ENCODE measurements at regions not wholly inside any gene's neighbourhood (a gene's known extent, or its start where the extent isn't known, plus 50 kb on each side); places are given as distances from the start of the nearest gene placed in this dataset.

DNA sequence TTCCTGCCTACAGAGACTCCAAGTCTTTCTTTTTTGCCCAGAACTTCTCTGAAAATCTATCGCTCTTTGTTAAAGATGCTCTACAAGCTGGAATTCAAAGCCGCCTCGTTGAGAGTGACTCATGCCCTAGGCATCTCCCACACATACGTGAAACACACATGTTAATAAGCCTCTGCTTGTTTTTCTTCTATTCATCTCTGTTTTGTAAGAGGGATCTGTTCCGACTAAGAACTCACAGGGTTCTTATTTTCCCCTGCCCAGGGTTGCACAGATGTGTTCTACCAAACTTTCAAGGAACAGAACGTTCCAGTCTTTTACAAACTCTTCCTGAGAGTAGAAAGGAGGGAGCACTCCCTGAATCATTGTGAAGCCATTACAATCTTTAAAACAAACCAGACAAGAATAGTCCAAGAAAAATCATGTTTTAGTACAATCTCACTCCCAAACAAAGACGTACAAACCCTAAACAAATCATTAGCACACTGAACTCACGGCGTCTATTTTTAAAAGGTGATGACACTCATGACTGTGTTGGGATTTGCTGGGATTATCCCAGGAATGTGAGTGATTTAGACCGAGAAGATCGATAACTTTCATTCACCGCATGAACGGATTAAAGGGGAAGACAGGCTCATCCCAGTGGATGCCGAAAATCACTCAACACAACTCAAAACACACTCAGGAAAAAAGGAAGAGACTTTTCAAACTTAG lies 55.3 kb upstream of the INPP5A start:
- H3K27ac ChIP-seq (ENCODE audit: extremely low read depth, low read depth, low read length) = no peak overlapping the region
- H3K36me3 ChIP-seq (ENCODE audit: control insufficient read depth in 2 of 2, insufficient read depth in 1 of 2, low read length in 2 of 2) = no peaks in the 10 kb centered on the region
- no peaks in the 10 kb centered on the region for H3K4me1 ChIP-seq (ENCODE audit: control insufficient read depth, insufficient read depth, low read length)
- CTCF ChIA-PET = no interaction called here
- POLR2A ChIA-PET = interaction anchor here (0.7 kb wide), 1 partner anchor 86 kb away, joined by 3 read pairs; no protein-coding TSS in a partner anchor
- H3K4me3 ChIP-seq (ENCODE audit: low read depth, low read length) = no peak overlapping the region
- TF ChIP-seq ZFHX2 (tag by site-specific recombination; conservative IDR thresholded peaks at IDR 0.05) = 0 out of 2 replicates have a peak, but pooled peaks have one; percentile 12
- TF ChIP-seq ZBTB17 (tag by site-specific recombination; IDR thresholded peaks at IDR 0.05) = 0 out of 2 replicates have a peak, but pooled peaks have one; percentile 10
- TF ChIP-seq ZNF366 (tag by site-specific recombination; conservative IDR thresholded peaks at IDR 0.05) = peak; percentile 48; the same call in 1 of the 2 replicates
- no peak for TF ChIP-seq ZNF112 (tag by site-specific recombination; IDR thresholded peaks at IDR 0.05)
- H3K9me3 ChIP-seq (ENCODE audit: control insufficient read depth, insufficient read depth, low read depth, low read length) = no peaks in the 10 kb centered on the region

DNA sequence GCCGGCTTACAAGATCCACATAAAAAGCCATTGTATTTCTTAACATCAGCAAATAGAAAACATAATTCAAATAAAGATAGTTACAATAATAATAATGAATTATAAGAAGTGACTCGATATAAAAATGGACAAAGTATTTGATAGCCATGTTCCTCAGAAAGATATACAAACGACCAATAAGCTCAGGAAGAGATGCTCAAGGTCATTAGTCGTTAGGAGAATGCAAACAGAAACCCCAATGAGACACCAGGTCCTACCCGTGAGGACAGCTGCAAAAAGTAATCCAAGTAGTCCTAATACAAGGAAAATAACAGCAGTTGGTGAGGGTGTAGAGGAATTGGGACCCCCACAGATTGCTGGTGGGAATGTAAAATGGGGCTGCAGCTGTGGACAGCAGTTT lies 54.2 kb upstream of the INPP5A start:
- Histone ChIP-seq H3K4me1 (ENCODE audit: control insufficient read depth, insufficient read depth, low read length) (no peaks in the 10 kb centered on the region), H3K27ac (ENCODE audit: extremely low read depth, low read depth, low read length) (no peak overlapping the region), H3K9me3 (ENCODE audit: control insufficient read depth, insufficient read depth, low read depth, low read length) (no peaks in the 10 kb centered on the region), H3K36me3 (ENCODE audit: control insufficient read depth in 2 of 2, insufficient read depth in 1 of 2, low read length in 2 of 2) (no peaks in the 10 kb centered on the region), H3K4me3 (ENCODE audit: low read depth, low read length) (no peak overlapping the region)
- no peak for TF ChIP-seq ZNF473 (tag by site-specific recombination; IDR thresholded peaks at IDR 0.05)
- TF ChIP-seq, protein P1, sequence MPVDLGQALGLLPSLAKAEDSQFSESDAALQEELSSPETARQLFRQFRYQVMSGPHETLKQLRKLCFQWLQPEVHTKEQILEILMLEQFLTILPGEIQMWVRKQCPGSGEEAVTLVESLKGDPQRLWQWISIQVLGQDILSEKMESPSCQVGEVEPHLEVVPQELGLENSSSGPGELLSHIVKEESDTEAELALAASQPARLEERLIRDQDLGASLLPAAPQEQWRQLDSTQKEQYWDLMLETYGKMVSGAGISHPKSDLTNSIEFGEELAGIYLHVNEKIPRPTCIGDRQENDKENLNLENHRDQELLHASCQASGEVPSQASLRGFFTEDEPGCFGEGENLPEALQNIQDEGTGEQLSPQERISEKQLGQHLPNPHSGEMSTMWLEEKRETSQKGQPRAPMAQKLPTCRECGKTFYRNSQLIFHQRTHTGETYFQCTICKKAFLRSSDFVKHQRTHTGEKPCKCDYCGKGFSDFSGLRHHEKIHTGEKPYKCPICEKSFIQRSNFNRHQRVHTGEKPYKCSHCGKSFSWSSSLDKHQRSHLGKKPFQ (tag by site-specific recombination; IDR thresholded peaks at IDR 0.05) = 0 out of 2 replicates have a peak, but pooled peaks have one; percentile 2
- CTCF ChIA-PET = no interaction called here
- POLR2A ChIA-PET = no interaction called here

DNA sequence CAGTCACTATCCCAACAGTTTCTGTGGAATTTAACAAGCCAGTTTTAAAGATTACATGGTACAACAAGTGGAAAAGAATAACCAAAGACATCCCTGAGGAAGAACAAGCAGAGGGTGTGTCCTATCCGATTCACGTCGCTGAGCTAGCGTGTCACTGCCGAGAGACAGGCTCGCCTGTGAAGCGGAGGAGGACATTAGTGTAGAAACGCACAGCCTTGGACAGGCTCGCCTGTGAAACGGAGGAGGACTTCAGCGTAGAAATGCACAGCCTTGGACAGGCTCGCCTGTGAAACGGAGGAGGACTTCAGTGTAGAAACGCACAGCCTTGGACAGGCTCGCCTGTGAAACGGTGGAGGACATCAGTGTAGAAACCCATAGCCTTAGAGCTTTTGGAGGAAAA lies 52.7 kb upstream of the INPP5A start:
- no peaks in the 10 kb centered on the region for H3K4me1 ChIP-seq (ENCODE audit: control insufficient read depth, insufficient read depth, low read length)
- CTCF ChIA-PET = no interaction called here
- H3K36me3 ChIP-seq (ENCODE audit: control insufficient read depth in 2 of 2, insufficient read depth in 1 of 2, low read length in 2 of 2) = no peaks in the 10 kb centered on the region

More for the DNA sequence above, 52.7 kb upstream of the INPP5A start:
- TF ChIP-seq YY1 (tag by site-specific recombination; IDR thresholded peaks at IDR 0.05) (no peak), ZNF274 (IDR thresholded peaks at IDR 0.05; ENCODE audit: low read length) (no peak), ZNF274 (tag by site-specific recombination; IDR thresholded peaks at IDR 0.05; ENCODE audit: borderline replicate concordance) (no peak), KLF16 (tag by site-specific recombination; IDR thresholded peaks at IDR 0.05) (no peak), ZNF529 (tag by site-specific recombination; IDR thresholded peaks at IDR 0.05; ENCODE audit: insufficient replicate concordance) (no peak), ZNF2 (tag by site-specific recombination; IDR thresholded peaks at IDR 0.05) (no peak), ZNF514 (tag by site-specific recombination; IDR thresholded peaks at IDR 0.05) (no peak), ZNF830 (tag by site-specific recombination; IDR thresholded peaks at IDR 0.05; ENCODE audit: low read depth) (no peak), ZNF146 (tag by site-specific recombination; IDR thresholded peaks at IDR 0.05) (no peak)
- TF ChIP-seq, protein P2, sequence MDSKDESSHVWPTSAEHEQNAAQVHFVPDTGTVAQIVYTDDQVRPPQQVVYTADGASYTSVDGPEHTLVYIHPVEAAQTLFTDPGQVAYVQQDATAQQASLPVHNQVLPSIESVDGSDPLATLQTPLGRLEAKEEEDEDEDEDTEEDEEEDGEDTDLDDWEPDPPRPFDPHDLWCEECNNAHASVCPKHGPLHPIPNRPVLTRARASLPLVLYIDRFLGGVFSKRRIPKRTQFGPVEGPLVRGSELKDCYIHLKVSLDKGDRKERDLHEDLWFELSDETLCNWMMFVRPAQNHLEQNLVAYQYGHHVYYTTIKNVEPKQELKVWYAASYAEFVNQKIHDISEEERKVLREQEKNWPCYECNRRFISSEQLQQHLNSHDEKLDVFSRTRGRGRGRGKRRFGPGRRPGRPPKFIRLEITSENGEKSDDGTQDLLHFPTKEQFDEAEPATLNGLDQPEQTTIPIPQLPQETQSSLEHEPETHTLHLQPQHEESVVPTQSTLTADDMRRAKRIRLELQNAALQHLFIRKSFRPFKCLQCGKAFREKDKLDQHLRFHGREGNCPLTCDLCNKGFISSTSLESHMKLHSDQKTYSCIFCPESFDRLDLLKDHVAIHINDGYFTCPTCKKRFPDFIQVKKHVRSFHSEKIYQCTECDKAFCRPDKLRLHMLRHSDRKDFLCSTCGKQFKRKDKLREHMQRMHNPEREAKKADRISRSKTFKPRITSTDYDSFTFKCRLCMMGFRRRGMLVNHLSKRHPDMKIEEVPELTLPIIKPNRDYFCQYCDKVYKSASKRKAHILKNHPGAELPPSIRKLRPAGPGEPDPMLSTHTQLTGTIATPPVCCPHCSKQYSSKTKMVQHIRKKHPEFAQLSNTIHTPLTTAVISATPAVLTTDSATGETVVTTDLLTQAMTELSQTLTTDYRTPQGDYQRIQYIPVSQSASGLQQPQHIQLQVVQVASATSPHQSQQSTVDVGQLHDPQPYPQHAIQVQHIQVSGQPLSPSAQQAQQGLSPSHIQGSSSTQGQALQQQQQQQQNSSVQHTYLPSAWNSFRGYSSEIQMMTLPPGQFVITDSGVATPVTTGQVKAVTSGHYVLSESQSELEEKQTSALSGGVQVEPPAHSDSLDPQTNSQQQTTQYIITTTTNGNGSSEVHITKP (tag by site-specific recombination; IDR thresholded peaks at IDR 0.05) = no peak
- TF ChIP-seq, protein P3, sequence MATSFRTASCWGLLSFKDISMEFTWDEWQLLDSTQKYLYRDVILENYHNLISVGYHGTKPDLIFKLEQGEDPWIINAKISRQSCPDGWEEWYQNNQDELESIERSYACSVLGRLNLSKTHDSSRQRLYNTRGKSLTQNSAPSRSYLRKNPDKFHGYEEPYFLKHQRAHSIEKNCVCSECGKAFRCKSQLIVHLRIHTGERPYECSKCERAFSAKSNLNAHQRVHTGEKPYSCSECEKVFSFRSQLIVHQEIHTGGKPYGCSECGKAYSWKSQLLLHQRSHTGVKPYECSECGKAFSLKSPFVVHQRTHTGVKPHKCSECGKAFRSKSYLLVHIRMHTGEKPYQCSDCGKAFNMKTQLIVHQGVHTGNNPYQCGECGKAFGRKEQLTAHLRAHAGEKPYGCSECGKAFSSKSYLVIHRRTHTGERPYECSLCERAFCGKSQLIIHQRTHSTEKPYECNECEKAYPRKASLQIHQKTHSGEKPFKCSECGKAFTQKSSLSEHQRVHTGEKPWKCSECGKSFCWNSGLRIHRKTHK (tag by site-specific recombination; IDR thresholded peaks at IDR 0.05) = no peak
- H3K9me3 ChIP-seq (ENCODE audit: control insufficient read depth, insufficient read depth, low read depth, low read length) = no peaks in the 10 kb centered on the region
- no peak overlapping the region for H3K27ac ChIP-seq (ENCODE audit: extremely low read depth, low read depth, low read length)
- POLR2A ChIA-PET = no interaction called here
- no peak overlapping the region for H3K4me3 ChIP-seq (ENCODE audit: low read depth, low read length)
